ENCODE measurements at regions not wholly inside any gene's neighbourhood (a gene's known extent, or its start where the extent isn't known, plus 50 kb on each side); places are given as distances from the start of the nearest gene placed in this dataset.

DNA sequence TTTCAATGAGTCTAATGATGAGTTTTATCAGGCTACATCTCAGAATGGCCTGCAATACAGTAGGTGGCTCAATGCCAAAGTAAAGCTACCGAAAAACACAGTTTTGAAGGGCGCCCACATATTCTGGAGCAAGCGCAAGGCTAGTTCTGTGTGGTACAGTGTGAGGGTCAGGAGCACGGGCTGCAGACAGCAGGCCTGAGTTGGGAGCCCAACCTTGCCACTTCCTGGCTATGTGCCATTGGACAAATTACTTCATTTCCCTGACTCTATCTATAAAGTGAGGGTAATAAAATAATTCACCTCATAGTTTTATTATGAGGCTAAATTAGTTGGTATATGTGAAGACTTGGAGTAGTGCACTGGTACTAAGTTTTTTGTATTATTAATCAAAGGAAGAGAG, 150.7 kb downstream of the OPN5 start:
- no peak for DNase-seq (ENCODE audit: low spot score)

DNA sequence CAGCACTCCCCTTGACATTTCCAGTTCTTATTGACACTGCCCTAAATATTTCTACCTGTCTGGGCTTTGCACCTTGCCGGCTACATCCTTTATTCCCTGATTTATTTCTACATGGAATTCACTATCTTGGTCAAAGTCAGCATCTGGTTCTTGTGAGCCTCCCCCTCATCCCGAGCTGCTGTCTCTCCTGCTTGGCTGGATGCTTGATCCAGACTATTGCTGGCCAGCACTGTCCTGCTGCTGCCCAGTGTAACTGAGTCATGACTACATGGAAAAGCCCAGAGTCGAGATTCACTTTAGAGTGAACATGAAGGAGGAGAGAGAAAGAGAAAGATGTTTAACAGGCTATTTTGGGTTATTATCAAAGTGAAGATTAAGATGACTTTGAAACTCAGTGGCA, 142.2 kb downstream of the OPN5 start:
- DNase-seq (ENCODE audit: low spot score) = no peak

DNA sequence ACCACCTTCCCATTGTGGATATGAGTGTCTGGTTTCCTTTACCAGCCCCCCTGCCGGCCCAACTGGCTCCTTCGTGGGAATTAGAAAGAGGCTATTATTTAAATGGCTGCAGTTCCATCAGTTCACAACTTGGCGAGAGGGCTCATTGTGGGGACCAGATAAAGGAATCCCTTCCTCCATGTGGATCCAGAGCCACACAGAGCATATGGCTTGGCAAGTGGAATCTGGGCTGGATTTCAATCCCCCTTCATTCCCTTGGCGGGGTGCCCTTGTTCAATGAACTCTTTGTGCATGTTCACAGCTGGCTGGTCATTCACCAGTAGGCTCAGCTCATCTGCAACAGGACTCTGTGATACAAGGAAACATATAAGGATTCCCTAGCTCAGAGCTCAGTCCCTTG, 140.6 kb downstream of the OPN5 start:
- no peak for DNase-seq (ENCODE audit: low spot score)

DNA sequence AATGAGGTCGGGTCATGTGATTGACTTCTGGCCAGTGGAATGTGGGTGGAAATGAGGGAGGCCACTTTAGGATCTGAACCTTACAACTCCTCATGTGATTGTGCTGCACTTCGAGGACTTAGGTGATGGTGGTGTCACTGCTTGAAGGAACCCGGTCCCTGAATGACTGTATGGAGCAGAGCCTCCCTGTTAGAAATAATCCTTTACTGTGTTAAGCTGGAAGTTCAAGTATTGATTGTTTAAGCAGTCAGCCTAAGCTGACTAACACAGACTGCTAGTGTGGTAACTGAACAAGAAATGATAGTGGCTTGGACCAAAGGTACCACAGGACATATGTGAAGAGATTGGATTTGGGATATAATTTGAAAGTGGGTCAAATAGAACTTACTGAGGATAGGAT, 138.0 kb downstream of the OPN5 start:
- DNase-seq (ENCODE audit: low spot score) = no peak

DNA sequence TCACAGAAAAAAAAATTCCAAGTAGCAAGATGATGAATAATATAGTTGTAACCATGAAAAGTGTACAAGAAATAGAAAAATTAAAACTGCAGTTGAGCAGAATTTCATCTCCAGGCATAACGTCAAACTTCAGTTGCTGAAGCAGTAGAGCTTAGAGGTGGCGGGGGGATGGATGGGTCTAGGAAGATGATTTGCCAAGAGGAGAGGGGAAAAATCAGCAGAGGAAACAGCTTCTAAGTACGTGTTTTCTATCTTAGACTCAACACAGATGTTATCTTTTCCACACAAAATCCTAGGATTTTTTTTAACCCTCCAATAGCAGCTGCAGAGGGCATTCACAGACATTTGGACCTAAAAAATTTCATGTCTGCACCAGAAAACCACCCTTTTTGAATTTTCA, 136.0 kb downstream of the OPN5 start:
- no peak for DNase-seq (ENCODE audit: low spot score)

DNA sequence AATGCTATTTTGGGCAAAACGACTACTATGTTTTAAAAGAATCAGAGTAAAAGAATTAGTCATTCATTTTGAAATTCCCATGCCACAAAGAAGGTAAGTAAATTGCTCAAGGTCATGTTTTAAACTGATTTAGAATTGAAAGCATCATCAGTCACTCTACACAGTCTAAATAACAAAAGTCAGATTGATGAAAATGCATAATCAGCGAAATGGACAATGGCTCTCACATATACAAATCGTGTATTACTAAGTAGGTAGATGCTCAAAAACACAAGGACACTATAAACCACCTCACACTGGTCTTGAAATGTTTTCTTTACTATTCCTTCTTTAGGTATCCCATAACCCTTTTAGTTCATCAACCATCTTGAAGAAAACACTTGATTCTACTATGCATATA, 135.4 kb downstream of the OPN5 start:
- no peak for DNase-seq (ENCODE audit: low spot score)

DNA sequence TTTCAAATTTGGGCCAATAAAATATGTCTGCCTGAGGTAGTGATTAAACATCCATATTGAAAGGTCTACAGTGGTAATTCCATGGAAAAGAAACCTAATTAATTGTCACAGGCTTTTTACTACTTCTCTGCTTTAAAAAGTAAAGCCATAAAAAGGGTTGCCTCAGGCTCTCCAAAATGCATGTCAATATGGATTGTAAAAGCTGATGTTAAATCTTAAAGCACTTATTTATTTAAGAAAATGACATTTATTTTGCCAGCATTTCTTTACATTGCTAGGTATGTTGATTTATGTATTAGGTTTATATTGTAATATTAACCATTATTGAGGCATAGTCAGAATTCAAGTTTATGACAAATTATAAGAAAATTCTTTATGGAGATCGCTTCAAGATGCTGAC, 133.2 kb downstream of the OPN5 start:
- DNase-seq (ENCODE audit: low spot score) = no peak

DNA sequence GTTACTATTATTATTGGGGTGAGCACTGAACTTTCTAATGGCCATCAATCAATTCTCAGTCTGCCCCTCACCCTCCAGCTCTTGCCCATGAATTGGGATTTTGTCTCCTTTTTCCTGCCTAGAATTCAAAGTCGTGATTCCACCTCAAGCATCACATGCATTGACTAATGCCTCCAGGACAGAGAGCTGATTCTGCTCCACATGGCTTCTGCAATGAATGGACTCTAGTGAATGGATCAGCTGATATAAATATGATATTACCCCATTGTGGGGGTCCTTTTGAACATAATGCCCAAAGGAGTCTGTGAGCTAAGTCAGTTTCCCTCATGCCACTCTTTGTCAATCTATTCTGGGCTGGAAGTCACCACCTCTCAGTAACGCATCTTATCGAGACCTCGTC, 126.4 kb downstream of the OPN5 start:
- no peak for DNase-seq (ENCODE audit: low spot score)

DNA sequence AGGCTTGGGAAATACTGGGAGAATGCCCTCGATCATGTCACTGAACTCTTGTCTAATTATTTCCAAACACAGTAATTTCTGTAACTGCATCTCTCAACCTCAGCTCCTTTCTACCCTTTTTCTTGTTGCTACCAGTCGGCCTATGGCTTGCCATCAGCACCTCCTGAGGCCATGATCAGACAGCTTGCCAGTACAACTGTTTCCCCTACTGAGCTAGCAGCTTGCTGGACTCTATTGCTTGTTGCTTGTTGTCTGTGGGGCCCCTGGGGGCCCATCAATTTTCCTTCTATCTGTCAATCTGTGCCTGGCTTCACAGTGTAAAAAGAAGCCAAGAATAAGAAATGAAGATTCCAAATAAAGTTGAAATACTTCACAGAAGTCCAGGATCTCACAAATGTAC, 123.9 kb downstream of the OPN5 start:
- DNase-seq (ENCODE audit: low spot score) = no peak

DNA sequence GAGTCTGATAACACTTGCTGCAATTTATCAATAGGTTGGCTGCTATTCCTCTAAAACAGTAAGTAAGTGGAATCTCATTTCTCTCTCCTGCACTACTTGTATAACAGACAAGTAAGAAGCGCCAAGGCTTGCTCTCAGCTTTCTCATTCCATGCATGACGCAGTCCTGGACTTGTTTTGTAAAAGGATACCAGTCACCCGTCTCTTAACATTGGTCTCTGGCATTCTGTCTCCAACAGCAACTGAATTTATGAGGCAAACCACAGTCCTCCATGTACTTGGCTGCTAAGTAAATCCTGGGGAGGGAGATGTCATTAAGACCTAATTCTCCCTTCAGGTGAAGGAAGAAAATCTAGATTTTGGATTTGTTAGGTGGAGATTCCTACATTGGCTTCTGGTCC, 115.4 kb downstream of the OPN5 start:
- DNase-seq (ENCODE audit: low spot score) = no peak

DNA sequence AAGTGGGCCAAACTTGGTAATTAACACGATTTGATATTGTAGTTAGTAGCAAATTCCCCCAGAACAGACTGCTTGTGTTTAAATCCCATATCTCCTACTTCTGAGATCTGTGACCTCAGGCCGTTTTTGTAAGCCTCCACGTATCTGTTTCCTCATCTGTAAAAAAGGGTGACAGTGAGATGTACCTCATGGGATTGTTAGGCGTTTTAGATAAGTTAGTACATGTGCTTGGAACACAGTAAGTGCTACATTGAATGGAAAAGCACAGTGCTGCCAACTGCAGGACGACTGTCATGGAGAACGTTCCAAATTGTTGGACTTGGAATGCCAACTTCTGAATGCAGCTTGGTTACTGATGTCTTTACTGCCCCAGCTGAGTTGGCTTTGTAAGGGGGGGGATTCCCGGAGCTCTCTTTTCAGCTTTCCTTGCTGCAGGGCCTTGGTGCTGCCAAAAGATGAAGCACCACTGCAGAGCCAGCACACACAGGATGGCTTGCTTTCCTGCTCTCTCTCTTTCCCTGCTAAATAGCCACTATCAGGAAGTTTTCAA, 108.6 kb downstream of the OPN5 start:
- no peak for DNase-seq (ENCODE audit: low spot score)

DNA sequence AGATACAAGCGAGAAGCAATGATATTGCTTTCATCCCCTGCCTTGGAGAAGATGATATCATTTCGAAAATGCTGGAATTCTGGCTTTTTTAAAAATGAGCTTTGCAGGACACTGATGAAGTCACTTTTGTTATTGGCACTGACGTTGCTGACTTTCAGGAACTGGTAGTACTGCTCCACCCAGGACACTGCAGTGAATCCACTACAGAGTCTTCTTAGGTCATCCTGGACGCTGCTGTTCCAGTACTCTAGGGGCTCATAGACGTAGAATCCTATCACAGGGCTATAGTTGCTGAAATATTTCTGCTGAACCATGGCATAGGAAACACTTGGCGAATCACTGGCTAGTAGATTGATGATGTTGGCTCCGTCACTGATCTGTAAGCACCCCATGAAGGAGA, 97.2 kb downstream of the OPN5 start:
- no peak for DNase-seq (ENCODE audit: low spot score)
